Neural progenitor cell (in vitro differentiated cells): ENCODE measurements at regions not wholly inside any gene's neighbourhood (a gene's known extent, or its start where the extent isn't known, plus 50 kb on each side); places are given as distances from the start of the nearest gene placed in this dataset.

Experiments
- DNase-seq: peaks from one replicate; pipeline ENCODE4 v3.0.0-alpha.2; 2016; ENCODE audit warnings: low spot score
- H2AFZ ChIP-seq: fragments of 200-600 bp; sonication (generic); replicated peaks from 2 replicates; pipeline ENCODE4 v1.6.1; 2016; ENCODE audit warnings: antibody characterized with exemption
- H3F3A ChIP-seq: fragments of 200-600 bp; sonication (generic); 2 replicates; pipeline ENCODE4 v1.6.1; 2016; ENCODE audit warnings: antibody characterized with exemption, low read depth
- H3K27ac ChIP-seq: fragments of 200-600 bp; sonication (generic); 2 replicates; pipeline ENCODE4 v1.5.1; 2016; ENCODE audit warnings: mild to moderate bottlenecking
- H3K27me3 ChIP-seq: fragments of 200-600 bp; sonication (generic); 2 replicates; pipeline ENCODE4 v1.6.1; 2016; ENCODE audit warnings: mild to moderate bottlenecking, moderate library complexity
- H3K36me3 ChIP-seq: fragments of 200-600 bp; sonication (generic); 2 replicates; pipeline ENCODE4 v1.5.1; 2016
- H3K4me1 ChIP-seq: fragments of 200-600 bp; sonication (generic); 2 replicates; pipeline ENCODE4 v1.6.1; 2016; ENCODE audit warnings: mixed run types
- H3K4me2 ChIP-seq: fragments of 200-600 bp; sonication (generic); 2 replicates; pipeline ENCODE4 v1.6.1; 2016
- H3K4me3 ChIP-seq: fragments of 200-600 bp; sonication (generic); 2 replicates; pipeline ENCODE4 v1.5.1; 2016
- H3K79me2 ChIP-seq: fragments of 200-600 bp; sonication (generic); 2 replicates; pipeline ENCODE4 v1.6.1; 2016; ENCODE audit warnings: low read depth
- H3K9ac ChIP-seq: fragments of 200-600 bp; sonication (generic); 2 replicates; pipeline ENCODE4 v1.6.1; 2016
- H3K9me3 ChIP-seq: fragments of 200-600 bp; sonication (generic); 2 replicates; pipeline ENCODE4 v1.5.1; 2016; ENCODE audit warnings: low read depth
- H4K20me1 ChIP-seq: fragments of 200-600 bp; sonication (generic); 2 replicates; pipeline ENCODE4 v1.6.1; 2016; ENCODE audit warnings: low read depth
- H3K27ac Mint-ChIP-seq: 3 replicates; pipeline ENCODE4 v1.8.0; 2021; ENCODE audit warnings: mixed read lengths
- H3K27me3 Mint-ChIP-seq: 2 replicates; pipeline ENCODE4 v1.8.0; 2022; ENCODE audit warnings: low read depth, mild to moderate bottlenecking, inconsistent platforms, moderate library complexity, mixed read lengths; ENCODE audit not compliant: insufficient read depth
- H3K36me3 Mint-ChIP-seq: 3 replicates; pipeline ENCODE4 v1.8.0; 2021; ENCODE audit warnings: mixed read lengths
- H3K4me1 Mint-ChIP-seq: 3 replicates; pipeline ENCODE4 v1.8.0; 2021; ENCODE audit warnings: mixed read lengths
- H3K4me3 Mint-ChIP-seq: 3 replicates; pipeline ENCODE4 v1.8.0; 2021; ENCODE audit warnings: mild to moderate bottlenecking, moderate library complexity, mixed read lengths
- H3K9me3 Mint-ChIP-seq: 3 replicates; pipeline ENCODE4 v1.8.0; 2020; ENCODE audit warnings: mixed read lengths
- CTCF ChIP-seq: fragments of 200-600 bp; sonication (generic); IDR thresholded peaks from 2 replicates; pipeline ENCODE4 v1.5.1; 2017; ENCODE audit warnings: antibody characterized with exemption, mild to moderate bottlenecking
- EZH2 ChIP-seq: fragments of 200-600 bp; sonication (generic); IDR thresholded peaks from 2 replicates; pipeline ENCODE4 v1.6.1; 2017; ENCODE audit warnings: antibody characterized with exemption, mild to moderate bottlenecking, moderate library complexity
- EZH2phosphoT487 ChIP-seq: fragments of 200-600 bp; sonication (generic); IDR thresholded peaks from 2 replicates; pipeline ENCODE4 v1.6.1; 2017; ENCODE audit warnings: antibody characterized with exemption

GRCh38 chr5:174925586-174925985 lies 201.2 kb downstream of the MSX2 start:
- Mint-ChIP-seq H3K4me1 (peaks cover 12% of the 10 kb centered on the region), H3K27me3 (peaks cover 4% of the 10 kb centered on the region), H3K27ac (no peak overlapping the region), H3K4me3 (no peak overlapping the region), H3K36me3 (no peaks in the 10 kb centered on the region), H3K9me3 (no peaks in the 10 kb centered on the region)
- Histone ChIP-seq H2AFZ (no peak overlapping the region), H3K4me3 (no peak overlapping the region), H3K27ac (no peak overlapping the region), H3K9me3 (no peaks in the 10 kb centered on the region), H3F3A (no peaks in the 10 kb centered on the region), H4K20me1 (no peaks in the 10 kb centered on the region), H3K4me2 (no peak overlapping the region), H3K36me3 (no peaks in the 10 kb centered on the region), H3K27me3 (no peaks in the 10 kb centered on the region), H3K4me1 (peaks cover 10% of the 10 kb centered on the region), H3K79me2 (no peaks in the 10 kb centered on the region), H3K9ac (no peak overlapping the region)
- TF ChIP-seq CTCF (no peak), EZH2phosphoT487 (no peak), EZH2 (no peak)
- DNase-seq: no peak

- no peak for DNase-seq
- peaks cover 13% of the 10 kb centered on the region for H3K4me1 Mint-ChIP-seq
These were observed 198.6 kb downstream of the MSX2 start for GRCh38 chr5:174922955-174923354.

GRCh38 chr5:174920906-174921550 lies 196.6 kb downstream of the MSX2 start:
- Histone ChIP-seq H2AFZ (peak overlapping the region; percentile 53), H3K9me3 (no peaks in the 10 kb centered on the region), H3K27ac (no peak overlapping the region), H3K9ac (no peak overlapping the region), H3K36me3 (no peaks in the 10 kb centered on the region), H3K4me3 (no peak overlapping the region), H3K4me2 (peak overlapping the region; percentile 41), H3F3A (no peaks in the 10 kb centered on the region), H3K79me2 (no peaks in the 10 kb centered on the region), H3K4me1 (peaks cover 10% of the 10 kb centered on the region), H3K27me3 (no peaks in the 10 kb centered on the region), H4K20me1 (no peaks in the 10 kb centered on the region)
- Mint-ChIP-seq H3K36me3 (no peaks in the 10 kb centered on the region), H3K4me3 (peak overlapping the region; percentile 36), H3K4me1 (peaks cover 13% of the 10 kb centered on the region), H3K9me3 (no peaks in the 10 kb centered on the region), H3K27me3 (peaks cover 2% of the 10 kb centered on the region), H3K27ac (no peak overlapping the region)
- DNase-seq: peak; percentile 50
- TF ChIP-seq EZH2phosphoT487 (no peak), CTCF (no peak), EZH2 (no peak)

More at GRCh38 chr5:174922955-174923354, 198.6 kb downstream of the MSX2 start:
- no peaks in the 10 kb centered on the region for H3K9me3 Mint-ChIP-seq
- H3K4me2 ChIP-seq: no peak overlapping the region
- H2AFZ ChIP-seq: no peak overlapping the region
- no peaks in the 10 kb centered on the region for H3K36me3 Mint-ChIP-seq
- no peaks in the 10 kb centered on the region for H4K20me1 ChIP-seq
- H3K4me3 ChIP-seq: no peak overlapping the region
- TF ChIP-seq EZH2phosphoT487 (no peak), EZH2 (no peak), CTCF (no peak)
- H3K9ac ChIP-seq: no peak overlapping the region
- H3K27ac ChIP-seq: no peak overlapping the region
- no peaks in the 10 kb centered on the region for H3F3A ChIP-seq
- no peaks in the 10 kb centered on the region for H3K27me3 ChIP-seq
- H3K27ac Mint-ChIP-seq: no peak overlapping the region
- peaks cover 4% of the 10 kb centered on the region for H3K27me3 Mint-ChIP-seq
- no peak overlapping the region for H3K4me3 Mint-ChIP-seq
- H3K9me3 ChIP-seq: no peaks in the 10 kb centered on the region
- H3K36me3 ChIP-seq: no peaks in the 10 kb centered on the region
- H3K4me1 ChIP-seq: peaks cover 10% of the 10 kb centered on the region
- H3K79me2 ChIP-seq: no peaks in the 10 kb centered on the region
